ENCODE measurements at regions not wholly inside any gene's neighbourhood (a gene's known extent, or its start where the extent isn't known, plus 50 kb on each side); places are given as distances from the start of the nearest gene placed in this dataset.

DNA sequence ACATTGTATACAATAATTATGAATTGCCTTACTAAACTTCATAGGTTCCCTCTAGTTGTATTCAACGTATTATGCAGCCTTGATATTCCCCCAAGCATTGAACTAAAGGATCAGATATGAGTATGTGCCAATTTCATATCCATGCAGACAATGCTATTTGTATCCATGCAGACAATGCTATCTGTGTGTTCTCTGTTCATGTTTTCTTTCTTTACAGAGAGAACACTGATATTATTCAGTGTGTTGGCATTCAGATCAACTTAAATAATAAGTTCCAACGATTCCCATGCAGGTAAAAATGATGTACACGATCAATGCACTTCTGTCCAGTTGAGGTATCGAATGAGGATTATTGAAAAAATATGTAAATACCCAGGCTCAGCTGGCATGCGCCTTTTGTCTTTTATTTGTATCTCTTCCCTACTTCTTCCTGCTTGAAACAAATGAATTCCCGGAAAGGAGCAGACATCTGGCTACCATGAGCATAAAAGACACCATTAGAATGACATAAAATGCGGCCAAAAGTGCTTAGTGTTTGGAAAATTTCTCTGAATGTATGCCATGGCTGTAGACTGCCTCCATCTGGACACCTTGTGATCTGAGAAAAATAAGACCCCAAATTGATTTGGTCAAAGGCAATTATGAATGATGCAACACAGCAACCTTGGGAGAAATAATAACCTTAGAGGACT lies 731.5 kb downstream of the SLITRK1 start:
- no TSS peak for BruUV-seq (replicated peaks)
- Histone ChIP-seq H3K79me2 (ENCODE audit: insufficient read depth, low read depth, low read length) (no peaks in the 10 kb centered on the region), H3K4me2 (ENCODE audit: low read length) (no peak overlapping the region), H3K36me3 (ENCODE audit: insufficient read depth, low read length) (no peaks in the 10 kb centered on the region), H3K27ac (ENCODE audit: low read depth, low read length, poor library complexity, severe bottlenecking) (no peak overlapping the region), H4K20me1 (ENCODE audit: insufficient read depth, low read length) (no peaks in the 10 kb centered on the region), H3K9me3 (ENCODE audit: low read length) (0 out of 2 replicates have a peak, but pooled peaks cover 3% of the 10 kb centered on the region), H2AFZ (ENCODE audit: low read length) (no peak overlapping the region), H3K4me3 (ENCODE audit: low read depth, low read length, poor library complexity, severe bottlenecking) (no peak overlapping the region), H3K4me1 (ENCODE audit: insufficient read depth, low read length, poor library complexity, severe bottlenecking) (no peaks in the 10 kb centered on the region), H3K9me2 (ENCODE audit: insufficient read depth, low read length) (no peaks in the 10 kb centered on the region)
- no peak for DNase-seq (ENCODE audit: low spot score)
- TF ChIP-seq CTCF (conservative IDR thresholded peaks at IDR 0.05; ENCODE audit: low read length) (no peak), EZH2phosphoT487 (IDR thresholded peaks at IDR 0.05; ENCODE audit: borderline replicate concordance, low read depth, low read length) (no peak)
- CTCF ChIA-PET (ENCODE audit: unreplicated experiment), result no interaction called here
- intact Hi-C loops (cut with micrococcal nuclease; ENCODE audit: unreplicated experiment), result no loop called here
- POLR2A ChIA-PET, result no interaction called here

DNA sequence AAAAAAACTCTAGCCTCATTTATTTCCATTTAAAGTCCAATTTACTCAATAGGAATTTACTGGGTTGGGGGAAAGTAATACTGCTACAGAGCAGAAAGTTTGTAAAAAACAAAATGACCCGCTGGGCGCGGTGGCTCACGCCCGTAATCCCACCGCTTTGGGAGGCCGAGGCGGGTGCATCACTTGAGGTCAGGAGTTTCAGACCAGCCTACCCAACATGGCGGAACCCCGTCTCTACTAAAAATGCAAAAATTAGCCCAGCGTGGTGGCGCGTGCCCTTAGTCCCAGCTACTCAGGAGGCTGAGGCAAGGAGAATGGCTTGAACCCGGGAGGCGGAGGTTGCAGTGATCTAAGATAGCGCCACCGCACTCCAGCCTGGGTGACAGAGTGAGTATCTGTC lies 745.6 kb downstream of the SLITRK1 start:
- TF ChIP-seq CTCF (conservative IDR thresholded peaks at IDR 0.05; ENCODE audit: low read length) (no peak), EZH2phosphoT487 (IDR thresholded peaks at IDR 0.05; ENCODE audit: borderline replicate concordance, low read depth, low read length) (no peak)
- Histone ChIP-seq H3K4me1 (ENCODE audit: insufficient read depth, low read length, poor library complexity, severe bottlenecking) (no peaks in the 10 kb centered on the region), H3K36me3 (ENCODE audit: insufficient read depth, low read length) (no peaks in the 10 kb centered on the region), H3K27ac (ENCODE audit: low read depth, low read length, poor library complexity, severe bottlenecking) (no peak overlapping the region), H3K9me3 (ENCODE audit: low read length) (0 out of 2 replicates have a peak, but pooled peaks cover 6% of the 10 kb centered on the region), H4K20me1 (ENCODE audit: insufficient read depth, low read length) (no peaks in the 10 kb centered on the region), H2AFZ (ENCODE audit: low read length) (no peak overlapping the region), H3K4me2 (ENCODE audit: low read length) (no peak overlapping the region), H3K4me3 (ENCODE audit: low read depth, low read length, poor library complexity, severe bottlenecking) (no peak overlapping the region), H3K79me2 (ENCODE audit: insufficient read depth, low read depth, low read length) (no peaks in the 10 kb centered on the region), H3K9me2 (ENCODE audit: insufficient read depth, low read length) (no peaks in the 10 kb centered on the region)
- intact Hi-C loops (cut with micrococcal nuclease; ENCODE audit: unreplicated experiment), result no loop called here
- no peak for DNase-seq (ENCODE audit: low spot score)
- BruUV-seq (replicated peaks), result no TSS peak
- POLR2A ChIA-PET, result no interaction called here
- CTCF ChIA-PET (ENCODE audit: unreplicated experiment), result no interaction called here

DNA sequence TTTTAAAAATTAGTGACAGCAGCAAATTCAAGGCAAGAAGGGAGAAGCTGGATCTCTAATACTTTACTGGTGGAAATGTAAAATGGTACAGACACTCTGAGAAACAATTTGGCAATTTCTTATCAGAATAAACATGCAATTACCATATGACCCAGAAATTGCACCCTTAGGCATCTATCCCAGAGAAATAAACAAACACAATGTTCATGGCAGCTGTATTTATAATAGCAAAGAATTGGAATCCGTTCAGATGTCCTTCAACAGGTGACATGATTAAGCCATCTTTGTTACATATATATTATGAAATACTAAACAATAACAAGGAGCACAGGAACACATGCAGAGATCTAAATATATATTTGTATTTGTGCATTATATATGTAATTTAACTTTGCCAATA lies 756.5 kb downstream of the SLITRK1 start:
- Histone ChIP-seq H3K4me1 (ENCODE audit: insufficient read depth, low read length, poor library complexity, severe bottlenecking) (no peaks in the 10 kb centered on the region), H3K9me3 (ENCODE audit: low read length) (no peaks in the 10 kb centered on the region; the same call in 1 of the 2 replicates), H3K79me2 (ENCODE audit: insufficient read depth, low read depth, low read length) (no peaks in the 10 kb centered on the region), H2AFZ (ENCODE audit: low read length) (no peak overlapping the region), H3K4me2 (ENCODE audit: low read length) (no peak overlapping the region), H3K27ac (ENCODE audit: low read depth, low read length, poor library complexity, severe bottlenecking) (no peak overlapping the region), H3K9me2 (ENCODE audit: insufficient read depth, low read length) (no peaks in the 10 kb centered on the region), H4K20me1 (ENCODE audit: insufficient read depth, low read length) (no peaks in the 10 kb centered on the region), H3K36me3 (ENCODE audit: insufficient read depth, low read length) (no peaks in the 10 kb centered on the region), H3K4me3 (ENCODE audit: low read depth, low read length, poor library complexity, severe bottlenecking) (no peak overlapping the region)
- CTCF ChIA-PET (ENCODE audit: unreplicated experiment), result no interaction called here
- POLR2A ChIA-PET, result no interaction called here
- TF ChIP-seq CTCF (conservative IDR thresholded peaks at IDR 0.05; ENCODE audit: low read length), result no peak
- TF ChIP-seq EZH2phosphoT487 (IDR thresholded peaks at IDR 0.05; ENCODE audit: borderline replicate concordance, low read depth, low read length), result no peak
- no TSS peak for BruUV-seq (replicated peaks)
- DNase-seq (ENCODE audit: low spot score), result no peak
- intact Hi-C loops (cut with micrococcal nuclease; ENCODE audit: unreplicated experiment), result no loop called here
